Gastroesophageal sphincter (tissue), 4 donors: ENCODE measurements at regions not wholly inside any gene's neighbourhood (a gene's known extent, or its start where the extent isn't known, plus 50 kb on each side); places are given as distances from the start of the nearest gene placed in this dataset.
"Not testable (repeated sequence)": the region's sequence is repeated elsewhere in the genome, so short reads cannot be mapped to it uniquely, and the experiment has no call there.

Experiments used
- ATAC-seq: fragments of 150-250 bp; one replicate; pipeline ENCODE4 v1.9.1; 2016; ENCODE audit warnings: mild to moderate bottlenecking, moderate library complexity
- H3K27ac ChIP-seq, 4 donors: fragments of 200-600 bp; sonication (generic) in 3 of 4; 1 replicate in 3 of 4; 2 replicates in 1 of 4; pipeline ENCODE4 v1.5.1; 2016 to 2019
- H3K27me3 ChIP-seq: fragments of 200-600 bp; sonication (generic); one replicate; pipeline ENCODE4 v1.5.1; 2019
- H3K36me3 ChIP-seq, 2 donors: fragments of 200-600 bp; sonication (generic); one replicate each; pipeline ENCODE4 v1.5.1; 2019; ENCODE audit warnings: control low read depth in 1 of 2
- H3K4me1 ChIP-seq, 3 donors: fragments of 200-600 bp; sonication (generic); 1 replicate in 2 of 3; 2 replicates in 1 of 3; pipeline ENCODE4 v1.5.1; 2016 to 2019; ENCODE audit warnings: control low read depth in 2 of 3
- H3K4me3 ChIP-seq, 2 donors: fragments of 200-600 bp; sonication (generic); one replicate each; pipeline ENCODE4 v1.5.1; 2019; ENCODE audit warnings: mild to moderate bottlenecking in 1 of 2, moderate library complexity in 1 of 2
- H3K9me3 ChIP-seq, 3 donors: fragments of 200-600 bp; sonication (generic); one replicate each; pipeline ENCODE4 v1.5.1; 2017 to 2019; ENCODE audit warnings: control low read depth in 2 of 3
- POLR2A ChIP-seq, 2 donors: fragments of 450-650 bp; IDR thresholded peaks; one replicate each; pipeline ENCODE4 v1.6.1; 2017; ENCODE audit warnings: antibody characterized with exemption in 2 of 2, mild to moderate bottlenecking in 2 of 2, moderate library complexity in 1 of 2
- POLR2AphosphoS5 ChIP-seq: sonication (generic); formaldehyde crosslinking; IDR thresholded peaks from one replicate; pipeline ENCODE4 v1.6.1; 2017; ENCODE audit warnings: antibody characterized with exemption
- WGBS, 2 donors: methylation state at CpG; one replicate each; pipeline ENCODE4 v1.1.5; 2018; ENCODE audit warnings: low coverage in 1 of 2; 5-methylcytosine and 5-hydroxymethylcytosine counted together
- TF ChIP-seq, protein P1 (sequence below), 4 experiments: fragments of 200-600 bp in 2 of 4; fragments of 450-650 bp in 2 of 4; sonication (generic) in 1 of 4; IDR thresholded peaks; one replicate each; pipeline ENCODE4 v1.5.1; 2017 to 2019; ENCODE audit warnings: antibody characterized with exemption in 4 of 4, mild to moderate bottlenecking in 2 of 4, moderate library complexity in 2 of 4

DNA sequence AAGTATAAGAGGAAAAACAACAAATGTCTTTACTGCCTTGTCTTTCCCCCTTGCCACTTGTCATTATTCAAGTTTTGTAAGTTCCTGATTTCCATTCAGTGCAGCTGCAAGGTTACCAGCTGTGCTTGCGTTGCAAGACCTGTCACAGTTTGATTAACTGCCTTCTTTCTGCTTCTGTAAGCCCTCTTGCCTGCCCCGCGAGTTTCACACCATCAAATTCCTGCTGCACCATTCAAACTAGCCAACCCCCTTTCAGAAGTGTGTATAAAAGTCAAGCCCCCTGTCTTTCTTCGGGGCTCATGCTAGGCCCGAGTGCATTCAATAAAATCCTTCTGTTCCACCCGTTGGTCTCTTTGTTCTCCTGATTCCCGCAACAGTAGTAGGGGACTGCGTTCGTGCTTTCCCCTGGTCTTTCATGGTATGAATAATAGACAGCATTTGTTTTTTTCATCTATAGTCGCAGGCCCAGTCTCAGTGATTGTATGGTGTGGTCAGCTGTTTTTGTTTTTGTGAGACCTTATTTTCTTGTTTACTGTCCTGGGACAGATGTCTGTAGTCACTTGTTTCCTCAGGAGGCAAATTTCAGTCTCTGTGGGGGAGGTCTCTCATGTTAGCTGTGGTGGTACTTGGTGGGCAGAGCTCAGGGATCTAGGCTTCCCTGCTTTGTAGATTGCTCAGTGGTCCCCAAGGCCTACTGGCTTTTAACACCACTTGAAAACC is 159.1 kb upstream of the NOTCH2NLA start:
- ATAC-seq, result peak; percentile 11
- peak overlapping the region; percentile 91 to 100 (median 92) for H3K27ac ChIP-seq
- H3K4me3 ChIP-seq, H3K4me1 ChIP-seq, H3K27me3 ChIP-seq, H3K9me3 ChIP-seq, H3K36me3 ChIP-seq: not testable (repeated sequence)
- 31 to 39% methylated on average over 4 to 6 of the region's 10 CpGs for WGBS, 2 donors

DNA sequence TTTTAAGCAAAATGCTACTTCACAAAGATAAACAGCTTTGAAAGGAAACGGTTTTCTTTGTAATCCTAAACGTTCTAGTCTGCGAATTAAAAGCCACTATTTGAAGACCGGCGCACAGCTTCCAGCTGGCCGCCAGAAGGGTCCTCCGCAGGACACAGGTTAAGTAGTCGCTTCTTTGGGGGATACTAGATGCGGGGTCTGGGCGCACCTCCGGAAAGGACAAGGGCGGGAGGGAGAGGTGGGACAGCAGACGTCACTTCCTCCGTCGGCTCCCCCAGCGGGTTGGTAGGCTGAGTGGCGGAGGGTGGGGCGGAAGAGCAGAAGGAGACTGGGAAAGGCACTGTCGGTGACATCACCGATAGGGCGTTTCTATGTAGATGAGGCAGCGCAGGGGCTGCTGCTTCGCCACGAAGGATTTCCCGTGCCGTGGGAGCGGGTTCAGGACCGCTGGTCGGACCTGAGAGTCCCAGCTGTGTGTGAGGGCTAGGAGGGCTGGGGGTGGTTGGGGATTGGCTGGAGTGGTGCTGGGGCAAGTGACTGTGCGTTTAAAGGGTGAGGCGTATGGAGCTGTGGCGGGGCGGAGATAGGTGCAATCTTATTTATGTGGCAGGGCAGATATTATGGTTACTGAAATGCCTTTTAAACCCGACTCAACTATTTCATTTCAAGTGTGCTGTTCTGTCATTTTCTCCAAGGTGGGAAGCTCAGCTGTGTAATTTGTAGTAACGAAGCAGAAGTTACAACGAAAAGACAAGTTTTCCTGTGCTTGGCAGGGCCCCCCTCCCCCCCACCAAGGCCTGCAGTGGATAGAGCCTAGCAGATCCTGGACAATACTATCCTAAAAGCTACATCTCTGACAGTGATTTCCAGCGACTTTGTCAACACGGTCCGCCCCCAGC is 158.3 kb upstream of the NOTCH2NLA start:
- TF ChIP-seq POLR2A (IDR thresholded peaks at IDR 0.05) (peak; percentile 60 to 99), POLR2AphosphoS5 (peak; percentile 90)
- TF ChIP-seq, protein P1, sequence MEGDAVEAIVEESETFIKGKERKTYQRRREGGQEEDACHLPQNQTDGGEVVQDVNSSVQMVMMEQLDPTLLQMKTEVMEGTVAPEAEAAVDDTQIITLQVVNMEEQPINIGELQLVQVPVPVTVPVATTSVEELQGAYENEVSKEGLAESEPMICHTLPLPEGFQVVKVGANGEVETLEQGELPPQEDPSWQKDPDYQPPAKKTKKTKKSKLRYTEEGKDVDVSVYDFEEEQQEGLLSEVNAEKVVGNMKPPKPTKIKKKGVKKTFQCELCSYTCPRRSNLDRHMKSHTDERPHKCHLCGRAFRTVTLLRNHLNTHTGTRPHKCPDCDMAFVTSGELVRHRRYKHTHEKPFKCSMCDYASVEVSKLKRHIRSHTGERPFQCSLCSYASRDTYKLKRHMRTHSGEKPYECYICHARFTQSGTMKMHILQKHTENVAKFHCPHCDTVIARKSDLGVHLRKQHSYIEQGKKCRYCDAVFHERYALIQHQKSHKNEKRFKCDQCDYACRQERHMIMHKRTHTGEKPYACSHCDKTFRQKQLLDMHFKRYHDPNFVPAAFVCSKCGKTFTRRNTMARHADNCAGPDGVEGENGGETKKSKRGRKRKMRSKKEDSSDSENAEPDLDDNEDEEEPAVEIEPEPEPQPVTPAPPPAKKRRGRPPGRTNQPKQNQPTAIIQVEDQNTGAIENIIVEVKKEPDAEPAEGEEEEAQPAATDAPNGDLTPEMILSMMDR (IDR thresholded peaks at IDR 0.05), result peak in 1 of 4 experiments; percentile 21
- Histone ChIP-seq H3K27ac (peak overlapping the region; percentile 91 to 100 (median 92)), H3K4me3 (peak overlapping the region; percentile 56 to 87)
- 0% methylated on average over 4 to 11 of the region's 39 CpGs for WGBS, 2 donors
- not testable (repeated sequence) for H3K27me3 ChIP-seq, H3K36me3 ChIP-seq, H3K4me1 ChIP-seq, H3K9me3 ChIP-seq
- ATAC-seq, result peak; percentile 99

DNA sequence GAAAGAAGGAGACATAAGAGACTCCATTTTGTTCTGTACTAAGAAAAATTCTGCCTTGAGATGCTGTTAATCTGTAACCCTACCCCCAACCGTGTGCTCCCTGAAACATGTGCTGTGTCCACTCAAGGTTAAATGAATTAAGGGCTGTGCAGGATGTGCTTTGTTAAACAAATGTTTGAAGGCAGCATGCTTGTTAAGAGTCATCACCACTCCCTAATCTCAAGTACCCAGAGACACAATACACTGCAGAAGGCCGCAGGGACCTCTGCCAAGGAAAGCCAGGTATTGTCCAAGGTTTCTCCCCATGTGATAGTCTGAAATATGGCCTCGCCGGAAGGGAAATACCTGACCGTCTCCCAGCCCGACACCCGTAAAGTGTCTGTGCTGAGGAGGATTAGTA is 152.4 kb upstream of the NOTCH2NLA start:
- not testable (repeated sequence) for H3K27me3 ChIP-seq, H3K4me1 ChIP-seq, H3K4me3 ChIP-seq, H3K36me3 ChIP-seq, H3K9me3 ChIP-seq, H3K27ac ChIP-seq, ATAC-seq
- WGBS, 2 donors, result no CpG with 5 or more reads among the region's 7 CpGs

DNA sequence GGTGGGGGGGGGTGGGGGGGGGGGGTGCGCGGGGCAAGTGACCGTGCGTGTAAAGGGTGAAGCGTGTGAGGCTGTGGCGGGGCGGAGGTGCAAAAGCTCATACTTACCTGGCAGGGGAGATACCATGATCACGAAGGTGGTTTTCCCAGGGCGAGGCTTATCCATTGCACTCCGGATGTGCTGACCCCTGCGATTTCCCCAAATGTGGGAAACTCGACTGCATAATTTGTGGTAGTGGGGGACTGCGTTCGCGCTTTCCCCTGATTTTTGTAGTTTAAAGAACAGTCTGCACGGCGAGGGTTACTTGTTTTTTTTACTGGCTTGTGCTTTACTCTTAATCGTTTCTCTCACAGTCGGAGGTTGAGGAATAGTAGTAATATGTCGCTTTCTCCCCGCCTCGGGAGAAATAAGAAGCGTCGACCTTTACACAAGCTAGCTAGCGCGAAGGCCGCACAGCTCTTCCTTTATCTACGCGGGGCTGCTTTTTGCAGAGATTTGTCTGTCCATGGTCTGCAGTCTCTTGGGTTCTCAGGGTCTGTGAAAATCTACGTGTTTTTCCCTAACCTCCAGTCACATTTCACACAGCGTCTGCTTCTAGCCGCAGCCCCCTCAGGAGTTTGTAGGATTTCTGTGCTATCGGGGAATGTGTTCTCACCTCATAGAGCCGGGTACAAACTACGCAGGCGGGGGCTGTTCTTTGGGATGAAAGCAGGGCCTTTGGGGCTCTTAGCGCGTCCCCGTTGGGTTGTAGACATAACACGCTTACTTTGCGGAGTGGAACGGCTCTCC is 148.1 kb upstream of the NOTCH2NLA start:
- H3K27ac ChIP-seq, result peak overlapping the region; percentile 87 to 95 (median 92)
- not testable (repeated sequence) for H3K27me3 ChIP-seq, H3K9me3 ChIP-seq, H3K36me3 ChIP-seq, H3K4me1 ChIP-seq
- ATAC-seq, result peak; percentile 94
- TF ChIP-seq, protein P1 (IDR thresholded peaks at IDR 0.05), result peak in 1 of 4 experiments; percentile 8
- TF ChIP-seq POLR2AphosphoS5 (peak; percentile 100), POLR2A (IDR thresholded peaks at IDR 0.05) (peak; percentile 78 to 100)
- peak overlapping the region; percentile 17 to 42 for H3K4me3 ChIP-seq
- 0% methylated on average over 2 to 25 of the region's 42 CpGs for WGBS, 2 donors

DNA sequence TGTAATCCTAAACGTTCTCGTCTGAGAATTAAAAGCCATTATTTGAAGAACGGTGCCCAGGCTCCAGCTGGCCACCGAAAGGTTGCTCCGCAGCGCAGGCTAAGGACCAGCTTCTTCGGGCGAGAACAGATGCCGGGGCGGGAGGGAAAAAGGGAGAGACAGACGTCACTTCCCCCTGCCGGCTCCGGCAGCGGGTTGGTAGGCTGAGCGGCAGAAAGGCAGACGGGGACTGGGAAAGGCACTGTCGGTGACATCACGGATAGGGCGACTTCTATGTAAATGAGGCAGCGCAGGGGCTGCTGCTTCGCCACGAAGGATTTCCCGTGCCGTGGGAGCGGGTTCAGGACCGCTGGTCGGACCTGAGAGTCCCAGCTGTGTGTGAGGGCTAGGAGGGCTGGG is 147.5 kb upstream of the NOTCH2NLA start:
- peak overlapping the region; percentile 33 to 42 for H3K4me3 ChIP-seq
- peak; percentile 94 for ATAC-seq
- WGBS, 2 donors, result no CpG with 5 or more reads among the region's 27 CpGs

DNA sequence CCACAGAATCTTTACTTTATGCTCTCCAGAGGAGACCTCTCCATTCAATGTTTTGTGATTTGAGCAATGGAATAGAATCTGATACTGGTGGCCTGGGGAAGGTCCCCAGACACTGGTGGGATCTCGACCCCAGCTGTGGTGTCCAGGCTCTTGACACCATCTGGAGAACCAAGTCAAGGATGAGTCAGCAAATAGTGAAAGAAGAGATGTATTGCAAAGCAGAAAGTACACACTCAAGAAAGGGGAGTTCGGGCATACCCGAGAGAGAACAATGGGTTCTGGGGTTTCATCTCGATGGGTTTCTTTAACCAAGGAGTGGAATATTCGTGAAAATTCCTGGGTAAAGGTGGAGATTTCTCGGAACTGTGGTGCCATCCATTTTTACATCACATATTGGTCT is 146.3 kb upstream of the NOTCH2NLA start:
- H3K9me3 ChIP-seq, H3K27ac ChIP-seq, H3K36me3 ChIP-seq, ATAC-seq, H3K4me1 ChIP-seq, H3K4me3 ChIP-seq, H3K27me3 ChIP-seq: not testable (repeated sequence)
- WGBS, 2 donors, result 89 to 95% methylated on average over 4 to 5 of the region's 6 CpGs

More for the DNA sequence above, 147.5 kb upstream of the NOTCH2NLA start:
- H3K9me3 ChIP-seq, H3K27me3 ChIP-seq, H3K36me3 ChIP-seq, H3K4me1 ChIP-seq: not testable (repeated sequence)
- TF ChIP-seq POLR2AphosphoS5, result peak; percentile 74
- H3K27ac ChIP-seq, result peak overlapping the region; percentile 87 to 95 (median 92)

DNA sequence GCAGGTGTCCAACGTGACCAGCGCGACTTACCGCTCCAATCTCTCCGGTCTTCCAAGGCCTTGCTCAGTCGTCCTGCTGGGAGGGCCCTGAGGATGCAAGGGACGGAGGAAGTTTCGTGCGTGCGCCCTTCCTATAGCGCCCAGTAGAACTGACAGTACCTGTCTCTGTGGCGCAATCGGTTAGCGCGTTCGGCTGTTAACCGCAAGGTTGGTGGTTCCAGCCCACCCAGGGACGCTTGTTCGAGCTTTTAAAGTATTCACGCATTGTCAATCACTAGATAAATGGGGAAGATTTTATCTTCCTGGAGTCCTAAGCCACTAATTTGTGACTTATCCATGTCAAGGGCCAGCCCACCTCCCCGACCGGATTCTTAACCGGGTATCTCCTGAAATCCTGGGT is 141.1 kb upstream of the NOTCH2NLA start:
- not testable (repeated sequence) for H3K9me3 ChIP-seq, H3K27me3 ChIP-seq, H3K36me3 ChIP-seq, ATAC-seq, H3K4me1 ChIP-seq
- Histone ChIP-seq H3K4me3 (peak overlapping the region; percentile 48 to 62), H3K27ac (peak overlapping the region; percentile 78 to 91 (median 82))
- 10% methylated on average over 2 of the region's 23 CpGs; no CpG with 5 or more reads in 1 of the 2 donors for WGBS, 2 donors

DNA sequence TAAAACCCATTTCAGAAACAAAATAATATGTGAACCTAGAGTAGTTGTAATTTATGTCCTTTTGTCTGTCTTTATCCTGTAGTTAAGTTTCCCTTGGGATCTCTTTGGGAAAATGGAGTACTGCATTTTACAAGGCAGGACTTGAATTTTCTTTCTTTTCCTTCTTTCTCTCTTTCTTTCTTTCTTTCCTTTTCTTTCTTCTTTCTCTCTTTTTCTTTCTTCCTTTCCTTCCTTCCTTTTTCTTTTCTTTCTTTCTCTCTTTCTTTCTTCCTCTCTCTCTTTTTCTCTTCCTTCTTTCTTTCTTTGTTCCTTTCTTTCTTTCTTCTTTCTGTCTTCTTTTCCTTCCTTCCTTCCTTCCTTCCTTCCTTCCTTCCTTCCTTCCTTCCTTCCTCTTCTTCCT is 126.6 kb upstream of the NOTCH2NLA start:
- ATAC-seq, H3K9me3 ChIP-seq, H3K4me3 ChIP-seq, H3K27me3 ChIP-seq, H3K36me3 ChIP-seq, H3K27ac ChIP-seq, H3K4me1 ChIP-seq: not testable (repeated sequence)

DNA sequence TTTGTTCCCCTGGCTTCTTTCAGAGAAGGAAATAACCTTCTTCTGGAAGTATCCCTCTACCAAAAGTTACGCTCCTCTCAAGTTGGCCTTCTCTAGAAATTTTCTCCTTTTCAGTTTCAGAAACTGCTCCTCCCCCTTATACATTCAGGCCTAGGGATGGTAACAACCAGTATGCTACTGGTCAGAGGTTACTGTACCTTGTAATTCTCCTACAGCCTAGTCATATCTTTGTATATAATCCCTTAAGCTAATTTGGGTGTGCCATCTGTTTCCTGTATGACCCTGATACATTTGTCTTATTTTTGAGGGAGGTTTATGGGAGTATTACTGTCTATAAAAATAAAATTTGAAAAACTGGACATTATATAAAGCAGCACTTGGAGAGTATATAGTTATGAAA is 98.0 kb upstream of the NOTCH2NLA start:
- not testable (repeated sequence) for H3K9me3 ChIP-seq, H3K4me1 ChIP-seq, H3K4me3 ChIP-seq, ATAC-seq, H3K27ac ChIP-seq, H3K27me3 ChIP-seq, H3K36me3 ChIP-seq
- WGBS, 2 donors, result 100% methylated on average over 1 of the region's 1 CpG; no CpG with 5 or more reads in 1 of the 2 donors

DNA sequence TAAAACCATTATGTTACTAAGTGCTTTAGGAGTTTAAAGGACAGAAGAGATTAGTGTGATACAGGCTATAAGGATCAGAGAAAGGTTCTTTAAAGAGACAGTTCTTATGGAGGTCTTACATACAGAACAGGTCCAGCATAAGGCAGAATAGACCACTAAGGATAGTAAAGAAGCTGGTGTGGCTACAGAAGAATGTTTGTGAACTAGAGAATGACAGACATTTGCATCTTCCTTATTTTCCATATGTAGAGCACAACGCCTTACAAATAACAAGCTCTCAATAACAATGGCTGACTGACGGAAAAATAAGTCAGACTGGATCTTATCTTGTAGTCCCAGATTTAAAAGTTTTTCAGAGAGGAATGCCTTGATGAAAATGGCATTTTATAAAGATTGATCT is 95.6 kb upstream of the NOTCH2NLA start:
- not testable (repeated sequence) for ATAC-seq
- 76% methylated on average over 2 of the region's 2 CpGs; no CpG with 5 or more reads in 1 of the 2 donors for WGBS, 2 donors

More for the DNA sequence above, 95.6 kb upstream of the NOTCH2NLA start:
- not testable (repeated sequence) for H3K4me1 ChIP-seq, H3K27me3 ChIP-seq, H3K4me3 ChIP-seq, H3K36me3 ChIP-seq, H3K9me3 ChIP-seq, H3K27ac ChIP-seq
